Activated T-helper 2 cell treated with anti-CD3 and anti-CD28 coated beads, Interferon-gamma antibody, Interleukin-2, Interleukin-4, amounts not matched to agents 10 μg/mL and 5 μg/mL and 100 μg/mL, durations not matched to agents 14 hours and 24 hours and 36 hours (primary cell): ENCODE measurements at regions not wholly inside any gene's neighbourhood (a gene's known extent, or its start where the extent isn't known, plus 50 kb on each side); places are given as distances from the start of the nearest gene placed in this dataset.

ENCODE experiments used
- DNase-seq: peaks from one replicate; pipeline ENCODE4 v3.0.0; 2021; ENCODE audit warnings: low spot score
- H3K27ac Mint-ChIP-seq: one replicate; pipeline ENCODE4 v1.8.0; 2021; ENCODE audit warnings: mixed read lengths
- H3K27me3 Mint-ChIP-seq: one replicate; pipeline ENCODE4 v1.8.0; 2021; ENCODE audit warnings: low read depth, mixed read lengths
- H3K36me3 Mint-ChIP-seq: one replicate; pipeline ENCODE4 v1.8.0; 2021; ENCODE audit warnings: low read depth, mixed read lengths
- H3K4me1 Mint-ChIP-seq: one replicate; pipeline ENCODE4 v1.8.0; 2021; ENCODE audit warnings: low read depth, mixed read lengths
- H3K4me3 Mint-ChIP-seq: one replicate; pipeline ENCODE4 v1.8.0; 2021; ENCODE audit warnings: low read depth, mild to moderate bottlenecking, moderate library complexity, mixed read lengths
- H3K9me3 Mint-ChIP-seq: one replicate; pipeline ENCODE4 v1.8.0; 2021; ENCODE audit warnings: mixed read lengths
- intact Hi-C: fragments of 100-400 bp; cut with micrococcal nuclease; formaldehyde crosslinking; loops from one replicate; pipeline ENCODE4 v1.15.1; 2023

DNA sequence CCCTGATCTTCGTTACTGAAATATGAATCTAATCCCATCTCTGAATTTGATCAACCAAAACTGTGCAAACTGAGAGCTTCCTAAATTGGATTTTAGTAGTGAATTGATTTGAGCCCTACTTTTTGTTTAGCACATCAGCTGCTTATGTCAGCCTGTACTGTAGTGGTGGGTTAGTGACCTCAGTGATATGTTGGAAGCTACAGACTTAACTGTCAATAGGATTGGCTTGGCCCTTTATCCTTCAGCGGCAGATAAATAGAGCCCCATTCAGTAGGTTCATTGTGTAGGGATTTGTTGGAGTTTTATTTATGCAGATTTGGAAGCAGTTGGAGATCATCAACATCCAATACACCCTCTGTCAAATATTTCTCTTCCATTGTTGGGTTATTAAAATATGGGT lies 409.7 kb downstream of the SOX2 start:
- no peaks in the 10 kb centered on the region for H3K4me1 Mint-ChIP-seq
- H3K4me3 Mint-ChIP-seq = no peak overlapping the region
- no peaks in the 10 kb centered on the region for H3K9me3 Mint-ChIP-seq
- DNase-seq = no peak
- no peak overlapping the region for H3K27ac Mint-ChIP-seq
- no peaks in the 10 kb centered on the region for H3K27me3 Mint-ChIP-seq
- intact Hi-C loops = no loop called here
- H3K36me3 Mint-ChIP-seq = no peaks in the 10 kb centered on the region

DNA sequence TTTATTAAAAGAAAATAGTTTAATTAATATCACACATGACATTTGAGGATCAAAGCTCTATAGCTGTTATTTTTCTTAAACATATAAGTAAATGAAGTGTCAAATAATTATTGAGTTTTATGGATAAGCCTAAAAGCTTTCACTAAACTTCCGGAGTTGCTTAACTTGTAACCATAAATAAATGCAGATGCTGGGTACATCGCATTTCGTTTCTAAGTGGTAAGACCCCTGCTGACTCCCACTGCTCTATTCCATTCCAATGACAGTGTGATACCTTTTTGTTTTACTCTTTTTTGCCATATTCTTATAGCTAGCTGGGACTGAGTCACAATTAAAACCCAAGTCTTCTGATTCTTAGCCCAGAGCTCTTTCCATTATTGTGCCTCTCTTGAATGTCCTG lies 411.1 kb downstream of the SOX2 start:
- H3K27ac Mint-ChIP-seq = no peak overlapping the region
- no peak overlapping the region for H3K4me3 Mint-ChIP-seq
- no peaks in the 10 kb centered on the region for H3K36me3 Mint-ChIP-seq
- intact Hi-C loops = no loop called here
- H3K4me1 Mint-ChIP-seq = no peaks in the 10 kb centered on the region
- H3K9me3 Mint-ChIP-seq = no peaks in the 10 kb centered on the region
- DNase-seq = no peak
- no peaks in the 10 kb centered on the region for H3K27me3 Mint-ChIP-seq

DNA sequence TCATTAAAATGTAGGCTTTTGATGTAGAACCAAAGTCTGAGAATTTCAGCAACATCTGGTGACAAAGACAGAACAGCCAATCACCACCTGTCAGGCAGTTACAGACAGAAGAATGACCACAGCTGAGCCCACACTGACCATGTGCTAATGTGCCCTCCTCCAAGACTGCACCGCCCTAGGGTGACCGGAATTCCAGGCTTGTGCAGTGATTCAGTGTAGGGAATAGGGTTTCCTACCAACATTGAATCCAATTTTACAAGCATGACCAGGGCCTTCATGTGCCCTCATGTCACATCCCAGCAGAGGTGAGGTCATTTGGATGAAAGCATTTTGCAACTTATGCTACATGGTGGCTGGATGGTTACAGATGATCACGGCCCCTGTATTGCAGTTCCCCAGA lies 412.5 kb downstream of the SOX2 start:
- H3K36me3 Mint-ChIP-seq = no peaks in the 10 kb centered on the region
- no peaks in the 10 kb centered on the region for H3K27me3 Mint-ChIP-seq
- DNase-seq = no peak
- H3K4me3 Mint-ChIP-seq = no peak overlapping the region
- intact Hi-C loops = no loop called here
- no peaks in the 10 kb centered on the region for H3K9me3 Mint-ChIP-seq
- no peaks in the 10 kb centered on the region for H3K4me1 Mint-ChIP-seq
- H3K27ac Mint-ChIP-seq = no peak overlapping the region

DNA sequence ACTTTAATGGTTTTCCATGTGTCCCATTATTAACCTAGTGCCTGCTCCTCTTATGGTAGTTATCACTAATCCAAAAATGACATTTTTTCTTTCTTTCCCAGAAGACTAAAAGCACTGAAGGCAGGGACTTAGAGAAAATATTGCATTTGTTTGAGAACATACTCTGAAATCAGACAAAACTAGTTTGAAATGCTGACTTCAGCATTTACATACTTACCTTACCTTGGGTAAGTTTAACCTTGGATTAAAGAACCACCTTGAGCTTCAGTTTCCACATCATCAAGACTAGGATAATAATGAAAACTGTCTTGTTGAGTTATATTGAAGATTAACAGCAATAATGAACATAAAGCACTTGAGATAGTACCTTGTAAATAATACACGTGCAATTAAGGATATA lies 413.0 kb downstream of the SOX2 start:
- Mint-ChIP-seq H3K36me3 (no peaks in the 10 kb centered on the region), H3K4me3 (no peak overlapping the region), H3K4me1 (no peaks in the 10 kb centered on the region), H3K27me3 (no peaks in the 10 kb centered on the region), H3K27ac (no peak overlapping the region), H3K9me3 (no peaks in the 10 kb centered on the region)
- intact Hi-C loops = no loop called here
- DNase-seq = no peak

DNA sequence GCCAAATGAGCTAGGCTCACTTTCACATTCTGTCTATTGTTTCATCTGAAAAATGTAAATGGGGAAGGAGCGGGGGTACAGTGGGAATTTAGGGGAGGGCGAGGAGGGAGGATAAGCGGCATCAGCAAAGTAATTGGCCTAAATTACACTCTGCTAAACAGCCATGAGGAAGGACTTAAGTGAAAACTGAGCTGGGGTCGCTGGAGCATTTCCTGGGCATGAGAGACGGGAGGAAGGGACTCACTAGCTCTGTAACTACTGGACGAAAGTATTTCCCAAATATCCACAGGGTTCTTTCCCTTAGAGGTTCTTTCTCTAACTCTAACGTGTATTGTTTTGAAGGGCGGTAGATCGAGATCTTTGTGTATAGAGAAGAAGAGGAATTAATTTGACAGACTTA lies 418.0 kb downstream of the SOX2 start:
- intact Hi-C loops = no loop called here
- no peaks in the 10 kb centered on the region for H3K9me3 Mint-ChIP-seq
- no peak overlapping the region for H3K4me3 Mint-ChIP-seq
- no peak overlapping the region for H3K27ac Mint-ChIP-seq
- H3K36me3 Mint-ChIP-seq = no peaks in the 10 kb centered on the region
- no peak for DNase-seq
- H3K27me3 Mint-ChIP-seq = no peaks in the 10 kb centered on the region
- H3K4me1 Mint-ChIP-seq = no peaks in the 10 kb centered on the region

DNA sequence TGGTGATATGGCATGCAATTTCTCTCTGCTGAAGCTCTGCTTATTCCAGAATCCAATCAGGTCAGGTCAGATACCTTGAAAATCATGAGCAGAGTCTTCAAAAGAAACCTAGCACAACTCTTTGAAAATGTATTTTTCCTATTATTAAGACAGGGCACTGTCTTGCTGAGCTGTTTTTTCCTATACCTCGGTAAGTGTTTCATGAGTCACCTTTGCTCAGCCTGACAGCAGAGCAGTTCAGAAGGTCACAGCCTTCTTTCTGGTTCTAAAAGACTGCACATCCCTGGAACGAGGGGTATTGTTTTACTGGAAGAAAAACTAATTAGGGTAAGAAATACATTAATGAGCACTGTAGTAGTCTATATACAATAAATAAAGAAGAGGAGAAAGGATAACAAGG lies 422.0 kb downstream of the SOX2 start:
- Mint-ChIP-seq H3K4me3 (no peak overlapping the region), H3K27me3 (no peaks in the 10 kb centered on the region), H3K4me1 (no peaks in the 10 kb centered on the region), H3K36me3 (no peaks in the 10 kb centered on the region), H3K9me3 (no peaks in the 10 kb centered on the region), H3K27ac (no peak overlapping the region)
- no peak for DNase-seq
- intact Hi-C loops = no loop called here

DNA sequence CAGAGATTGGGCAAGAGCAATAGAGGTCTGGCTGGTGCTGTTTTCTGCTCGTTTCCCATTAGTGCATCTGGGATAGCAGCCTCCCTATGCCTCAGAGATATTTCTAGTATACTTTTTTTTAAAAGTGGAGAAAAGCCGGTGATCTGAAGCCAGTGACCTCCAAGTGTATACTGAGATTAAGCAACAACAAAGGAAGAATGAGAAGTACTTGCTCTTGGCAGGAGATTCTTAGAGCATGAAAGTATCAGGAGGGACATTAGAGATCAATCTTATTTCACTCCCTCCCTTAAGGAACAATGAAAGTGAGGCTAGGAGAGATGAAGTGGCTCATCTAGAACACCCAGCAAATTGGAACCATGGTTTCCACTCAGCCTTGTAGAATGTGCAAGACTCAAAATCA lies 423.3 kb downstream of the SOX2 start:
- Mint-ChIP-seq H3K27ac (no peak overlapping the region), H3K9me3 (no peaks in the 10 kb centered on the region), H3K27me3 (no peaks in the 10 kb centered on the region), H3K36me3 (no peaks in the 10 kb centered on the region), H3K4me3 (no peak overlapping the region), H3K4me1 (no peaks in the 10 kb centered on the region)
- intact Hi-C loops = no loop called here
- no peak for DNase-seq

DNA sequence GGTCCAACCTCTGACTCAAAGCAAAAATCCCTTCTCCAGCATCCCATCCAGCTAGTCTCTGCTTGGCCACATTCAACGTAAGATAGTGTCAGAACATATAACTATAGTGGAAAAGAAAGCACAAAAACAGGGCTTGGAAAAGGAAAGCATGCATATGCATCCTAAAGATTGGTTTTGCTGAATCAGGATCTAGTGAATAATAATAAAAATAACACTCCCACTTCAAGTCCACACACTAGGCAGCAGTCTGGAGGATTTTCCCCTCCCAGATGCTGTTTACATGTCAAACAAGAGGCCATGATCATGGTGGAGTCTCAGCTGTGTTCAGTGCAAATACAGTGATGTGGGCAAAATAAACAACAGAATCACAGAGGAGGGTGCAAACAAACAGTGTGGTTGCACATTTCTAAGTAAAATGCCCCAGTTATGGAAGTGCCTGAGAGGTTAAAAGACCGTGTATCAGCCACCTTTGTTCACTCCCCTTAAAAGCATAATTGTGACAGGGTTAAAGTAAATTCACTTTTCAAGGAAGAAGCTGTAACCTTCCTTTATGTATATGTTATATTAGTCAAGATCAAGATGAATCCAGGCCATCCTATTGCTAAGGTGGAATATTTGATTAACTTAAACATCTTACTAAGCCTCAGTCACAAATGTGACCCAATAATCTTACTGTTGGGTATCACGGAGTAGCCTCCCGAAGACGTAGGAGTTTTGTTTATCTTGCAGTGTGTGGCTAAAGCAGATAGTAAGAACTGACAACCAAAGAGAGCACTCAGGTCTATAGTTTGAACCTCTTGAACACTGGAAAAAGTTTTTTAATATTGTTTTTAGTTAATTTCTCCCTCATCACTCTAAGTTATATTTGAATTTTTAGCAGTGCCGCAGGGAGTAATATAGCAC lies 424.5 kb downstream of the SOX2 start:
- no peaks in the 10 kb centered on the region for H3K4me1 Mint-ChIP-seq
- H3K36me3 Mint-ChIP-seq = no peaks in the 10 kb centered on the region
- H3K27me3 Mint-ChIP-seq = no peaks in the 10 kb centered on the region
- H3K9me3 Mint-ChIP-seq = no peaks in the 10 kb centered on the region
- intact Hi-C loops = no loop called here
- no peak overlapping the region for H3K4me3 Mint-ChIP-seq
- no peak overlapping the region for H3K27ac Mint-ChIP-seq
- no peak for DNase-seq

DNA sequence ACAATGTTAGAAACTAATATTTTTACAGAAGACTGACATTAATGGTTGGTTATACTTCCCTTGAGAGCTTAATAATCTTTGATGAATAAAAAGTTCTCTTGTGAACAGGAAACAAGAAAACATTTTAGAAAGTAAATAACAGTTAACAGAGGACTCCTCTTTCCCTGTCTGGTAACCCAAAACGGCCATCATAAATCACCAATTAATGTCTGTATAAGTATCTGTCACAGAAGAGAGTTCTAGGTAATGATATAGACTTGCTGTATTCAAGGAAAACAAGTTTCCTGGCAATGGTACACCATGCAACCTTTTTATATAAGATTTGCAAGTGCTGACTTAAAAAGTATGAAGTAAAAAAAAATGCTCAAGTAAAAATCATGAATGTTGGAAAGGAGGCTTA lies 426.7 kb downstream of the SOX2 start:
- no peak for DNase-seq

DNA sequence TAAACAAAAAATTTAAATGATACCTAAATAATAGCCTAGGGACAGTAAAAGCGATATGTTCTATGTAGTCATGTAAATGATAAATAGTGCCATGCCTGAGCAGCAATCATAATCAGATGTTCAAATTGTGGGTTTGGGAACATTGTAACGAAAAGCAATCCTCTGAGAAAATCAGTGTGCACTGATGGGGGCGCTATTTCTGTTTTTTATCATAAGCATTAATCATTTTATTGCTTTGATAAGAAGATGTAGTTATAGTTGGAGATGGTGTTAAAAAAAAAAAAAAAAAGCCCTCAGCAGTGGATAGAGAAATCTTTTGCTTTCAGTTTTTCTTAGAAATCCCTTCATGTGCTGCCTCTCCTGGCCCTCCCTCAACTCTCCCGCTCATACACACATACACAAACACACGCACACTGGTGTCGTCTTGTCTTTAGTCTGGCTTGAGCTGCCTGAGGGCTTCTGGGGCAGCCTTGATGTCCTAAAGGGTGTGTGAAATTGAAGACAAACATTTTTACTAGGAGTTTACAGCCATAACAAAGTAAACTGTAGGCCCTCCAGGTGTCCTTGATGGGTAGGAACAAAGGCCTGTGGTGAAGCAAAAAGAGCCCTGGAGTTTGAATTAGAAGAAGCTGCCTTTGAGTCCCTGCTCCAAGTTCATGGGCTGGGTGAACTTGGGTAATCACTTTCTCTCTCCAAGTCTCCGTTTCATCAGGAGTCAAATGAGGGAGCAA lies 428.1 kb downstream of the SOX2 start:
- no peak overlapping the region for H3K27ac Mint-ChIP-seq
- DNase-seq = no peak
- H3K4me3 Mint-ChIP-seq = no peak overlapping the region
- intact Hi-C loops = no loop called here
- no peaks in the 10 kb centered on the region for H3K9me3 Mint-ChIP-seq
- H3K4me1 Mint-ChIP-seq = no peaks in the 10 kb centered on the region
- H3K36me3 Mint-ChIP-seq = no peaks in the 10 kb centered on the region
- no peaks in the 10 kb centered on the region for H3K27me3 Mint-ChIP-seq

More for the DNA sequence above, 426.7 kb downstream of the SOX2 start:
- no peak overlapping the region for H3K27ac Mint-ChIP-seq
- no peaks in the 10 kb centered on the region for H3K27me3 Mint-ChIP-seq
- no peaks in the 10 kb centered on the region for H3K36me3 Mint-ChIP-seq
- no peak overlapping the region for H3K4me3 Mint-ChIP-seq
- no peaks in the 10 kb centered on the region for H3K4me1 Mint-ChIP-seq
- H3K9me3 Mint-ChIP-seq = no peaks in the 10 kb centered on the region
- intact Hi-C loops = no loop called here

DNA sequence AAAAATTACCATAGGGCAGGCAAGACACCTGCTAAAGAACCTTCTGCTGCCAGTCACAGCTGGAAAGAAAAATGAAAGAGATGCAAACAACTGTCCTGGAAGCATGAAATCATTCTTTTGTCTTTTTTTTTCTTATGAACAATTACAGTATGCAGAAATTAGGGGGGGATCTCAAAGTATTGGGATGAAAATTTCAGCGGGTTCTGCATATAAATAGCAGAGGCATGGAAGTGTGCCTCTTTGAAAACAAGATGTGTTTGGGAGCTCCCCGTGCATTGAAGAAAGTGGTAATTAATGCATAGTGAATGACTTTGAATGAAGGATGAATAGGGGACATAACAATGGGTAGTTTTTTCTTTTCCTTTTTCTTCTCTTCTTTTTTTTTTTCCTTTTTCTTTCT lies 431.2 kb downstream of the SOX2 start:
- Mint-ChIP-seq H3K27me3 (no peaks in the 10 kb centered on the region), H3K27ac (no peak overlapping the region), H3K36me3 (no peaks in the 10 kb centered on the region), H3K4me3 (no peak overlapping the region), H3K9me3 (no peaks in the 10 kb centered on the region), H3K4me1 (no peaks in the 10 kb centered on the region)
- intact Hi-C loops = no loop called here
- DNase-seq = no peak

DNA sequence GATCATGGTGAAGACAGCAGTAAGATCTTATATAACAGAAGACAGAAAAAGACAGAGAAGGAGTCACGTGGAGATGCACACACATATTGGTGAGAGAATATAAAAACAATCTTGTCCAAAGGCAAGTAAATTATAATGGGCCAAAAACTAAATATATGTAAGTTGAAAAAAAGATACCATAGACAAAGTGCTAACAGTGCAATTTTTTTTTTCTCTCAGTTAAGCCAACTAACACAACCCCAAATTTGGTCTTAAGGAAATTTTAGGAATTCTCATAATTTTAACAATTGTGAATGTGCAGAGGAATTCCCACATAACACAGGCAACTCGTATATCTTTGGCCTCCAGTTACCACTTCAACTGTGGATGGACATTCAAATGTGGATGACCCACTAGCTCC lies 432.2 kb downstream of the SOX2 start:
- intact Hi-C loops = no loop called here
- no peaks in the 10 kb centered on the region for H3K9me3 Mint-ChIP-seq
- no peaks in the 10 kb centered on the region for H3K27me3 Mint-ChIP-seq
- no peaks in the 10 kb centered on the region for H3K4me1 Mint-ChIP-seq
- H3K4me3 Mint-ChIP-seq = no peak overlapping the region
- no peaks in the 10 kb centered on the region for H3K36me3 Mint-ChIP-seq
- no peak overlapping the region for H3K27ac Mint-ChIP-seq
- DNase-seq = no peak

DNA sequence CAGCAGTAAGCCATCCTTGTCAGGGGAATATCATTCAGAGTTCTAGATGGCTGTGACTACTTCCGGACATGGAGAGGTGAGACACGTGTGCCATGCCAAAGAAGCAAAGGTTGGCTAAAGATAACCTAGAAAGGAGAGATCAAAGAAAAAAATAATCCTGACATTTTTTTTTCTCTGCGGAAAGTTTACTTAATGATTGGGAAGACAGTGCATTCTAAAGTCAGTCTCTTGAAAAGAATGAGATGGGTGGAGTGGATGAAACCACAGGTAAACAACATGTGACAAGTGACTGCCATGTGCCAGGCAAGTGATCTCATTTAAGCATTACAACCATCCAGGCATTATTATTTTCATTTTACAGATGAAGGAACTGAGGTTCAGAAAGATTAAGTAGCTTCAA lies 436.6 kb downstream of the SOX2 start:
- Mint-ChIP-seq H3K36me3 (no peaks in the 10 kb centered on the region), H3K9me3 (no peaks in the 10 kb centered on the region), H3K27ac (no peak overlapping the region), H3K27me3 (no peaks in the 10 kb centered on the region), H3K4me3 (no peak overlapping the region), H3K4me1 (no peaks in the 10 kb centered on the region)
- intact Hi-C loops = no loop called here
- no peak for DNase-seq
